ENCODE measurements at regions not wholly inside any gene's neighbourhood (a gene's known extent, or its start where the extent isn't known, plus 50 kb on each side); places are given as distances from the start of the nearest gene placed in this dataset.
"Not testable (repeated sequence)": the region's sequence is repeated elsewhere in the genome, so short reads cannot be mapped to it uniquely, and the experiment has no call there.

- no peak for DNase-seq (ENCODE audit: low read depth, low spot score)
- in situ Hi-C loops (cut with HindIII; ENCODE audit: low pct_unique_long_range_greater_than_20kb, low sequenced_read_pairs) = no loop called here
These were observed 194.9 kb upstream of the EPHA6 start for GRCh38 chr3:96619475-96619874.

- no peak for DNase-seq (ENCODE audit: low read depth, low spot score)
- in situ Hi-C loops (cut with HindIII; ENCODE audit: low pct_unique_long_range_greater_than_20kb, low sequenced_read_pairs) = no loop called here
These were observed 191.5 kb upstream of the EPHA6 start for GRCh38 chr3:96622878-96623277.

- in situ Hi-C loops (cut with HindIII; ENCODE audit: low pct_unique_long_range_greater_than_20kb, low sequenced_read_pairs) = no loop called here
- no peak for DNase-seq (ENCODE audit: low read depth, low spot score)
These were observed 183.3 kb upstream of the EPHA6 start for GRCh38 chr3:96631050-96631449.

GRCh38 chr3:96646596-96646995 is 167.8 kb upstream of the EPHA6 start:
- no peak for DNase-seq (ENCODE audit: low read depth, low spot score)
- in situ Hi-C loops (cut with HindIII; ENCODE audit: low pct_unique_long_range_greater_than_20kb, low sequenced_read_pairs) = no loop called here

- in situ Hi-C loops (cut with HindIII; ENCODE audit: low pct_unique_long_range_greater_than_20kb, low sequenced_read_pairs) = no loop called here
- DNase-seq (ENCODE audit: low read depth, low spot score) = peak; percentile 66
These were observed 156.7 kb upstream of the EPHA6 start for GRCh38 chr3:96657710-96658109.

GRCh38 chr3:96671861-96672595 is 142.4 kb upstream of the EPHA6 start:
- DNase-seq (ENCODE audit: low read depth, low spot score); in situ Hi-C loops (cut with HindIII; ENCODE audit: low pct_unique_long_range_greater_than_20kb, low sequenced_read_pairs): not testable (repeated sequence)

GRCh38 chr3:96677156-96677555 is 137.2 kb upstream of the EPHA6 start:
- in situ Hi-C loops (cut with HindIII; ENCODE audit: low pct_unique_long_range_greater_than_20kb, low sequenced_read_pairs) = no loop called here

GRCh38 chr3:96678325-96678724 is 136.1 kb upstream of the EPHA6 start:
- in situ Hi-C loops (cut with HindIII; ENCODE audit: low pct_unique_long_range_greater_than_20kb, low sequenced_read_pairs) = no loop called here
- DNase-seq (ENCODE audit: low read depth, low spot score) = no peak

More at GRCh38 chr3:96677156-96677555, 137.2 kb upstream of the EPHA6 start:
- DNase-seq (ENCODE audit: low read depth, low spot score) = no peak

GRCh38 chr3:96700322-96701315 is 113.8 kb upstream of the EPHA6 start:
- DNase-seq (ENCODE audit: low read depth, low spot score) = peak; percentile 30
- in situ Hi-C loops (cut with HindIII; ENCODE audit: low pct_unique_long_range_greater_than_20kb, low sequenced_read_pairs) = no loop called here

GRCh38 chr3:96705895-96706294 is 108.5 kb upstream of the EPHA6 start:
- in situ Hi-C loops (cut with HindIII; ENCODE audit: low pct_unique_long_range_greater_than_20kb, low sequenced_read_pairs) = no loop called here
- no peak for DNase-seq (ENCODE audit: low read depth, low spot score)

GRCh38 chr3:96706509-96706908 is 107.9 kb upstream of the EPHA6 start:
- in situ Hi-C loops (cut with HindIII; ENCODE audit: low pct_unique_long_range_greater_than_20kb, low sequenced_read_pairs) = no loop called here

GRCh38 chr3:96711816-96712215 is 102.6 kb upstream of the EPHA6 start:
- no peak for DNase-seq (ENCODE audit: low read depth, low spot score)
- in situ Hi-C loops (cut with HindIII; ENCODE audit: low pct_unique_long_range_greater_than_20kb, low sequenced_read_pairs) = no loop called here

More at GRCh38 chr3:96706509-96706908, 107.9 kb upstream of the EPHA6 start:
- DNase-seq (ENCODE audit: low read depth, low spot score) = no peak

- in situ Hi-C loops (cut with HindIII; ENCODE audit: low pct_unique_long_range_greater_than_20kb, low sequenced_read_pairs) = no loop called here
- no peak for DNase-seq (ENCODE audit: low read depth, low spot score)
These were observed 101.6 kb upstream of the EPHA6 start for GRCh38 chr3:96712792-96713191.

GRCh38 chr3:96719921-96720320 is 94.5 kb upstream of the EPHA6 start:
- DNase-seq (ENCODE audit: low read depth, low spot score) = no peak
- in situ Hi-C loops (cut with HindIII; ENCODE audit: low pct_unique_long_range_greater_than_20kb, low sequenced_read_pairs) = no loop called here

- in situ Hi-C loops (cut with HindIII; ENCODE audit: low pct_unique_long_range_greater_than_20kb, low sequenced_read_pairs) = no loop called here
These were observed 83.4 kb upstream of the EPHA6 start for GRCh38 chr3:96731031-96731430.

GRCh38 chr3:96734273-96735009 is 80.0 kb upstream of the EPHA6 start:
- in situ Hi-C loops (cut with HindIII; ENCODE audit: low pct_unique_long_range_greater_than_20kb, low sequenced_read_pairs) = no loop called here
- peak; percentile 38 for DNase-seq (ENCODE audit: low read depth, low spot score)

More at GRCh38 chr3:96731031-96731430, 83.4 kb upstream of the EPHA6 start:
- no peak for DNase-seq (ENCODE audit: low read depth, low spot score)

GRCh38 chr3:96748139-96748538 is 66.3 kb upstream of the EPHA6 start:
- in situ Hi-C loops (cut with HindIII; ENCODE audit: low pct_unique_long_range_greater_than_20kb, low sequenced_read_pairs) = no loop called here
- DNase-seq (ENCODE audit: low read depth, low spot score) = no peak
